ENCODE measurements at regions not wholly inside any gene's neighbourhood (a gene's known extent, or its start where the extent isn't known, plus 50 kb on each side); places are given as distances from the start of the nearest gene placed in this dataset.
A peak's percentile ranks its signal among the peaks of the same experiment; 100 is the strongest.

DNA sequence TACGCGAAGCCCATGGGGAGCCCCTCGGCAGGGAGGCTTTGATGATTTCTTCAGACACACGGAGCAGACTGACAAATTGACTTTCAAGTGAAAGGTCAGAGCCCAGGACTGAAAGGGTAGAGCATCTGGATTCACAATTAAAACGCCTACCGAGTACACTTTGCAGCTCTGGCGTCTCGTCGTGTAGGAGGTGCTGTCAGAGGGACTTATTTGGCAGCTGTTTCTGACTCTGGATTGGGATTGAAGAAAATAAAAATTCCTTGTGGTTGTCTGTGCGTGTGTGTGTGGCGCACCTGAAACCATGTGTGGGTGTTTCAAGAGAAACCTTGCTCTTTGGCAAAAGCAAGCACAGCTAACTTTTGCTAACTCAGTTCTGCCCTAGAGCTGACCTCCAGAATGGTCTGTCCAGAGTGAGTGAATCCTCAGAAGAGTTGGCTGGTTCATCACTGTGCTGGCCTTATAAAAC lies 348.7 kb downstream of the HLX start:
- H3K9me3 ChIP-seq, result peaks cover 0 to 15% of the 10 kb centered on the region in 2 donors
- H3K27me3 ChIP-seq, result no peaks in the 10 kb centered on the region
- intact Hi-C loops (cut with DNase I), result no loop called here
- H3K4me1 ChIP-seq, result peaks cover 0 to 4% of the 10 kb centered on the region in 2 donors
- H3K27ac ChIP-seq, result no peak overlapping the region
- no peak overlapping the region for H3K4me3 ChIP-seq
- no peaks in the 10 kb centered on the region for H3K36me3 ChIP-seq
- TF ChIP-seq, protein P1, sequence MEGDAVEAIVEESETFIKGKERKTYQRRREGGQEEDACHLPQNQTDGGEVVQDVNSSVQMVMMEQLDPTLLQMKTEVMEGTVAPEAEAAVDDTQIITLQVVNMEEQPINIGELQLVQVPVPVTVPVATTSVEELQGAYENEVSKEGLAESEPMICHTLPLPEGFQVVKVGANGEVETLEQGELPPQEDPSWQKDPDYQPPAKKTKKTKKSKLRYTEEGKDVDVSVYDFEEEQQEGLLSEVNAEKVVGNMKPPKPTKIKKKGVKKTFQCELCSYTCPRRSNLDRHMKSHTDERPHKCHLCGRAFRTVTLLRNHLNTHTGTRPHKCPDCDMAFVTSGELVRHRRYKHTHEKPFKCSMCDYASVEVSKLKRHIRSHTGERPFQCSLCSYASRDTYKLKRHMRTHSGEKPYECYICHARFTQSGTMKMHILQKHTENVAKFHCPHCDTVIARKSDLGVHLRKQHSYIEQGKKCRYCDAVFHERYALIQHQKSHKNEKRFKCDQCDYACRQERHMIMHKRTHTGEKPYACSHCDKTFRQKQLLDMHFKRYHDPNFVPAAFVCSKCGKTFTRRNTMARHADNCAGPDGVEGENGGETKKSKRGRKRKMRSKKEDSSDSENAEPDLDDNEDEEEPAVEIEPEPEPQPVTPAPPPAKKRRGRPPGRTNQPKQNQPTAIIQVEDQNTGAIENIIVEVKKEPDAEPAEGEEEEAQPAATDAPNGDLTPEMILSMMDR (IDR thresholded peaks at IDR 0.05), result no peak
- no peak for DNase-seq
- no peak for ATAC-seq

DNA sequence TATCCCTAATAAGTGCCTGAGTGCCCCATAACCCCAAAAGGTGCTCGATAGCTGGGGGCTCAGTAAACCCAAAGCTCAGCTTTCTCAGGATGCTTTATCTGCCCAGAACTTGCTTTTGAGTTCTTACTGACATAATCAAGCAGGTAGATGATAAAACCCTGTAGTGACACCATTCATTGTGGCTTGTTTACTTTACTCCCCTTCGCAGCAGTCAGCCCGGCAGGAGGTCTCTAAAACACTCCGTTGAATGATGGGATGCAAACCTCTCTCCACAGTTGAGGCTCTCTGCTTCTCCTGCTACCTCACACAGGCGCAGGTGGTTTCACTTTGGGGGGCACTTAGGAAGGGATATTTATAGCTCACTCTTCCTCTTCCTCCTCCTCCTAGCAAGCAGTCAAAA lies 349.4 kb downstream of the HLX start:
- TF ChIP-seq, protein P1 (IDR thresholded peaks at IDR 0.05), result no peak
- ATAC-seq, result no peak
- intact Hi-C loops (cut with DNase I), result no loop called here
- Histone ChIP-seq H3K4me3 (no peak overlapping the region), H3K27me3 (no peaks in the 10 kb centered on the region), H3K36me3 (no peaks in the 10 kb centered on the region), H3K9me3 (peaks cover 0 to 8% of the 10 kb centered on the region in 2 donors), H3K27ac (no peak overlapping the region), H3K4me1 (peaks cover 0 to 4% of the 10 kb centered on the region in 2 donors)
- DNase-seq, result no peak

DNA sequence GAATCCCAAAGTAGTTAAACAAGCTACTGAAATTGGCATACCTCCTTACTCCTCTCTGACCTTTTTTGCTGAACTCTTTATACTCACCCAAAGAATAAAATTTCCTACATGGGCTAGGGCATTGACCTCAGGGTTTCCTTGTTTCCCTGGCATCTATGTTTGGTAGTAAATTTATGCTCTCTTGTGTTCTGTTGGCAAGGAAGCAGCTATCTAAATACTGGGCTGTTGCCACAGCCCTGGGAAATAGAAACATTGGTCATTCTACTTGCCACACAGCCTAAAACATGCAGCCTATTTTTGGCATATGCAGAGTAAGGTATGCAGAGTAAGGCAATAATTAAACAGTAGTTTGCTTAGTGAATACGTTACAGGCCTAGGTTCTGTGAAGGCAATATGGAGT lies 351.4 kb downstream of the HLX start:
- Histone ChIP-seq H3K4me1 (peaks cover 0 to 4% of the 10 kb centered on the region in 2 donors), H3K9me3 (no peaks in the 10 kb centered on the region), H3K36me3 (no peaks in the 10 kb centered on the region), H3K27me3 (no peaks in the 10 kb centered on the region), H3K4me3 (no peak overlapping the region), H3K27ac (no peak overlapping the region)
- intact Hi-C loops (cut with DNase I), result no loop called here
- ATAC-seq, result peak; percentile 56
- DNase-seq, result peak in 1 of 4 donors; percentile 22
- TF ChIP-seq, protein P1 (IDR thresholded peaks at IDR 0.05), result no peak

DNA sequence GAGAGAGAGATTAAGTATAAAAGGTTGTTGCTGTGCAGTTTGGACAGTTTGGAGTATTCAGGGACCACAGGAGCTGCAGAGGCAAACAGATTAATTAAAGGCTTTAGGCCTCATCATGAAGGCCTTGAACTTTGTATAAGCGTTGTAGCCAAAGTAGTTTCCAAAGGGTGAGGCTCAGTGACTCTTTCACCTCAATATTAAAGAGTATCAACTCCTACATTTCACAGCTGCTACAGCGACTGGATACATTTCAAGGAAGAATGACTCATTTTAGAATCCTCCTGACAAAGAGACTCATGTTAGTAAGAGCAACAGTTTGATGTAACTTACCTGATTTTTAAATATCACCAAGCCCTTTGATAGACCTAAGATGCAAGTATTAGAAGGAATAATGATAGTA lies 355.5 kb downstream of the HLX start:
- Histone ChIP-seq H3K27me3 (no peaks in the 10 kb centered on the region), H3K9me3 (peaks cover 0 to 4% of the 10 kb centered on the region in 2 donors), H3K4me3 (no peak overlapping the region), H3K36me3 (no peaks in the 10 kb centered on the region), H3K27ac (no peak overlapping the region), H3K4me1 (peaks cover 0 to 4% of the 10 kb centered on the region in 2 donors)
- TF ChIP-seq, protein P1 (IDR thresholded peaks at IDR 0.05), result no peak
- intact Hi-C loops (cut with DNase I), result no loop called here
- ATAC-seq (no peak), DNase-seq (no peak)

DNA sequence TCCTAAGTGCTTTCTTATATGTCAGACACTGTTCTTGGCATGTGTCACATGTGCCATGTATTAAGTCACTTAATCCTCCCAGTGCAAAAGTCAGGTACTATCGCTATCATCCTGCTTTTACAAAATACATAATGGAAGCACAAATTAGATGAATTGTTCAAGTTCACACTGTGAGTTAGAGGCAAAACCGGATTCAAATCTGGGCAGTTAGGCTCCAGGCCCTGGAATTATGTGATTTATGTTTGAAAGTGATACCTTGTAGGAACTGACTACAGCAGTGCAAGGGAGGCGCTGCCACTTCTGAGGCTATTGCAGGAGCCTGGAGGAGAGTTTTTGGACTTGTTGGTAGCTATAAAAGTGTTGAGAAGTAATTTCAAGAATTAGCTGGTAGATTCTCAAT lies 358.3 kb downstream of the HLX start:
- Histone ChIP-seq H3K9me3 (peaks cover 0 to 4% of the 10 kb centered on the region in 2 donors), H3K27me3 (no peaks in the 10 kb centered on the region)
- ATAC-seq, result no peak

More for the DNA sequence above, 358.3 kb downstream of the HLX start:
- Histone ChIP-seq H3K4me3 (no peak overlapping the region), H3K27ac (no peak overlapping the region), H3K36me3 (no peaks in the 10 kb centered on the region), H3K4me1 (peaks cover 0 to 5% of the 10 kb centered on the region in 2 donors)
- no peak for DNase-seq
- TF ChIP-seq, protein P1 (IDR thresholded peaks at IDR 0.05), result no peak
- intact Hi-C loops (cut with DNase I), result no loop called here

Measured in left lung (tissue), 4 donors.